Activated T-cell treated with anti-CD3 and anti-CD28 coated beads, Interleukin-2, amount 50 U/mL, for 72 hours (primary cell): ENCODE measurements at regions not wholly inside any gene's neighbourhood (a gene's known extent, or its start where the extent isn't known, plus 50 kb on each side); places are given as distances from the start of the nearest gene placed in this dataset.
"Not testable (repeated sequence)": the region's sequence is repeated elsewhere in the genome, so short reads cannot be mapped to it uniquely, and the experiment has no call there.

Experiments used
- ATAC-seq, 2 donors: fragments of 150-1000 bp; cut with Tn5 transposase; replicated peaks in 1 of 2; 2 replicates each; pipeline ENCODE4 v1.10.0; 2021; ENCODE audit warnings: moderate library complexity in 2 of 2, mild to moderate bottlenecking in 1 of 2
- DNase-seq, 2 donors: peaks; one replicate each; pipeline ENCODE4 v3.0.0; 2021 to 2022; ENCODE audit warnings: mixed read lengths in 1 of 2
- H3K27ac Mint-ChIP-seq: one replicate; pipeline ENCODE4 v1.8.0; 2022; ENCODE audit warnings: mild to moderate bottlenecking, moderate library complexity, mixed read lengths
- H3K27me3 Mint-ChIP-seq: one replicate; pipeline ENCODE4 v1.8.0; 2022; ENCODE audit warnings: low read depth, mixed read lengths
- H3K36me3 Mint-ChIP-seq, 2 donors: one replicate each; pipeline ENCODE4 v1.8.0; 2022; ENCODE audit warnings: mixed read lengths in 2 of 2, mild to moderate bottlenecking in 1 of 2; ENCODE audit not compliant: insufficient read depth in 2 of 2
- H3K4me1 Mint-ChIP-seq: one replicate; pipeline ENCODE4 v1.8.0; 2022; ENCODE audit warnings: low read depth, mixed read lengths
- H3K4me3 Mint-ChIP-seq, 2 donors: one replicate each; pipeline ENCODE4 v1.8.0; 2022; ENCODE audit warnings: mild to moderate bottlenecking in 2 of 2, mixed read lengths in 2 of 2, moderate library complexity in 2 of 2
- H3K9me3 Mint-ChIP-seq, 2 donors: one replicate each; pipeline ENCODE4 v1.8.0; 2022; ENCODE audit warnings: mixed read lengths in 2 of 2

- peaks cover 6 to 13% of the 10 kb centered on the region in 2 donors for H3K36me3 Mint-ChIP-seq
- ATAC-seq = peak in 1 of 2 donors; percentile 89
- DNase-seq = peak in 1 of 2 donors; percentile 6
- H3K4me3 Mint-ChIP-seq = no peak overlapping the region
- H3K27me3 Mint-ChIP-seq = peaks cover 39% of the 10 kb centered on the region
- peaks cover 6% of the 10 kb centered on the region for H3K4me1 Mint-ChIP-seq
- no peaks in the 10 kb centered on the region for H3K9me3 Mint-ChIP-seq
- H3K27ac Mint-ChIP-seq = no peak overlapping the region
Measured at GRCh38 chr9:96117398-96118080, 184.4 kb downstream of the HSD17B3 start.

GRCh38 chr9:96116275-96117064, 185.5 kb downstream of the HSD17B3 start:
- H3K27ac Mint-ChIP-seq = no peak overlapping the region
- peaks cover 45% of the 10 kb centered on the region for H3K27me3 Mint-ChIP-seq
- H3K9me3 Mint-ChIP-seq = no peaks in the 10 kb centered on the region
- H3K4me1 Mint-ChIP-seq = peaks cover 6% of the 10 kb centered on the region
- H3K4me3 Mint-ChIP-seq = no peak overlapping the region
- H3K36me3 Mint-ChIP-seq = peaks cover 6 to 13% of the 10 kb centered on the region in 2 donors
- no peak for ATAC-seq
- DNase-seq = no peak

GRCh38 chr9:96115836-96116235, 186.1 kb downstream of the HSD17B3 start:
- peaks cover 6 to 13% of the 10 kb centered on the region in 2 donors for H3K36me3 Mint-ChIP-seq
- DNase-seq = no peak
- no peak overlapping the region for H3K4me3 Mint-ChIP-seq
- no peaks in the 10 kb centered on the region for H3K9me3 Mint-ChIP-seq
- no peak for ATAC-seq
- H3K27ac Mint-ChIP-seq = no peak overlapping the region
- peaks cover 3% of the 10 kb centered on the region for H3K4me1 Mint-ChIP-seq
- H3K27me3 Mint-ChIP-seq = peaks cover 51% of the 10 kb centered on the region

- Mint-ChIP-seq H3K4me1 (no peaks in the 10 kb centered on the region), H3K27me3 (peaks cover 36% of the 10 kb centered on the region), H3K4me3 (no peak overlapping the region), H3K36me3 (peaks cover 0 to 3% of the 10 kb centered on the region in 2 donors), H3K27ac (no peak overlapping the region), H3K9me3 (no peaks in the 10 kb centered on the region)
- ATAC-seq (no peak), DNase-seq (no peak)
Measured at GRCh38 chr9:96113032-96113431, 188.9 kb downstream of the HSD17B3 start.

- Mint-ChIP-seq H3K27ac (no peak overlapping the region), H3K27me3 (peaks cover 15% of the 10 kb centered on the region)
Measured at GRCh38 chr9:96109680-96110351, 192.2 kb downstream of the HSD17B3 start.

GRCh38 chr9:96108691-96109380, 193.1 kb downstream of the HSD17B3 start:
- no peaks in the 10 kb centered on the region for H3K4me1 Mint-ChIP-seq
- H3K9me3 Mint-ChIP-seq = peaks cover 4 to 7% of the 10 kb centered on the region in 2 donors
- no peak overlapping the region for H3K27ac Mint-ChIP-seq
- no peak overlapping the region for H3K4me3 Mint-ChIP-seq
- peaks cover 15% of the 10 kb centered on the region for H3K27me3 Mint-ChIP-seq
- H3K36me3 Mint-ChIP-seq = peaks cover 2 to 4% of the 10 kb centered on the region in 2 donors
- no peak for DNase-seq
- no peak for ATAC-seq

More at GRCh38 chr9:96109680-96110351, 192.2 kb downstream of the HSD17B3 start:
- H3K4me3 Mint-ChIP-seq = no peak overlapping the region
- peaks cover 4% of the 10 kb centered on the region in 2 donors for H3K9me3 Mint-ChIP-seq
- ATAC-seq (no peak), DNase-seq (no peak)
- H3K4me1 Mint-ChIP-seq = no peaks in the 10 kb centered on the region
- H3K36me3 Mint-ChIP-seq = peaks cover 2 to 4% of the 10 kb centered on the region in 2 donors

- Mint-ChIP-seq H3K36me3 (peaks cover 2 to 4% of the 10 kb centered on the region in 2 donors), H3K9me3 (peaks cover 4 to 9% of the 10 kb centered on the region in 2 donors), H3K4me3 (no peak overlapping the region), H3K27ac (no peak overlapping the region), H3K27me3 (peaks cover 15% of the 10 kb centered on the region), H3K4me1 (no peaks in the 10 kb centered on the region)
- ATAC-seq = no peak
- DNase-seq = no peak
Measured at GRCh38 chr9:96107436-96107835, 194.5 kb downstream of the HSD17B3 start.

GRCh38 chr9:96100385-96101300, 201.3 kb downstream of the HSD17B3 start:
- Mint-ChIP-seq H3K27ac (no peak overlapping the region), H3K27me3 (no peaks in the 10 kb centered on the region), H3K4me3 (no peak overlapping the region), H3K36me3 (peaks cover 9 to 10% of the 10 kb centered on the region in 2 donors), H3K4me1 (peaks cover 11% of the 10 kb centered on the region), H3K9me3 (peaks cover 6 to 9% of the 10 kb centered on the region in 2 donors)
- no peak for DNase-seq
- ATAC-seq = no peak

GRCh38 chr9:96090630-96091029, 211.3 kb downstream of the HSD17B3 start:
- not testable (repeated sequence) for H3K4me3 Mint-ChIP-seq, H3K27ac Mint-ChIP-seq, DNase-seq, ATAC-seq, H3K4me1 Mint-ChIP-seq, H3K9me3 Mint-ChIP-seq, H3K36me3 Mint-ChIP-seq
- peaks cover 25% of the 10 kb centered on the region for H3K27me3 Mint-ChIP-seq

- no peak for ATAC-seq
- peaks cover 25% of the 10 kb centered on the region for H3K27me3 Mint-ChIP-seq
- H3K4me1 Mint-ChIP-seq = no peaks in the 10 kb centered on the region
- H3K4me3 Mint-ChIP-seq = no peak overlapping the region
- peaks cover 0 to 2% of the 10 kb centered on the region in 2 donors for H3K36me3 Mint-ChIP-seq
- H3K9me3 Mint-ChIP-seq = peaks cover 2 to 3% of the 10 kb centered on the region in 2 donors
- no peak overlapping the region for H3K27ac Mint-ChIP-seq
- no peak for DNase-seq
Measured at GRCh38 chr9:96089452-96090085, 212.4 kb downstream of the HSD17B3 start.

GRCh38 chr9:96088510-96088909, 213.0 kb downstream of the ERCC6L2 start:
- Mint-ChIP-seq H3K9me3 (peaks cover 2 to 3% of the 10 kb centered on the region in 2 donors), H3K27ac (no peak overlapping the region), H3K27me3 (peaks cover 25% of the 10 kb centered on the region), H3K4me1 (no peaks in the 10 kb centered on the region), H3K4me3 (no peak overlapping the region), H3K36me3 (peaks cover 0 to 2% of the 10 kb centered on the region in 2 donors)
- no peak for ATAC-seq
- DNase-seq = no peak
